CD14-positive monocyte (primary cell): ENCODE measurements at regions not wholly inside any gene's neighbourhood (a gene's known extent, or its start where the extent isn't known, plus 50 kb on each side); places are given as distances from the start of the nearest gene placed in this dataset.

ENCODE experiments used
- DNase-seq, 3 donors: peaks; one replicate each; pipeline ENCODE4 v3.0.0-alpha.2; 2011 to 2022
- H2AFZ ChIP-seq: 2 replicates; pipeline ENCODE4 v1.6.0; 2012; ENCODE audit warnings: mild to moderate bottlenecking, low read depth, low read length, inconsistent platforms; ENCODE audit not compliant: insufficient read depth, poor library complexity, severe bottlenecking
- H3K27ac ChIP-seq, 2 donors: 1 replicate in 1 of 2; 2 replicates in 1 of 2; pipeline ENCODE4 v1.5.1; 2012 to 2013; ENCODE audit warnings: low read length in 2 of 2, control low read depth in 1 of 2, inconsistent platforms in 1 of 2, low read depth in 1 of 2, mild to moderate bottlenecking in 1 of 2
- H3K27me3 ChIP-seq, 2 donors: one replicate each; pipeline versions ENCODE4 v1.6.0 to v1.6.1; 2011 to 2013; ENCODE audit warnings: low read length in 2 of 2; ENCODE audit not compliant: control insufficient read depth in 2 of 2, insufficient read depth in 2 of 2
- H3K36me3 ChIP-seq, 2 donors: replicated peaks in 1 of 2; 1 replicate in 1 of 2; 2 replicates in 1 of 2; pipeline versions ENCODE4 v1.5.1 to v1.6.1; 2012 to 2013; ENCODE audit warnings: low read length in 2 of 2, control low read depth in 1 of 2, inconsistent platforms in 1 of 2, mild to moderate bottlenecking in 1 of 2; ENCODE audit not compliant: insufficient read depth in 2 of 2, control insufficient read depth in 1 of 2
- H3K4me1 ChIP-seq, 2 donors: 1 replicate in 1 of 2; 2 replicates in 1 of 2; pipeline versions ENCODE4 v1.5.1 to v1.6.1; 2012 to 2013; ENCODE audit warnings: low read length in 2 of 2, control low read depth in 1 of 2, inconsistent platforms in 1 of 2, mild to moderate bottlenecking in 1 of 2, moderate library complexity in 1 of 2; ENCODE audit not compliant: insufficient read depth in 2 of 2, control insufficient read depth in 1 of 2
- H3K4me2 ChIP-seq: replicated peaks from 2 replicates; pipeline ENCODE3; 2012; ENCODE audit warnings: low read length, moderate library complexity, mild to moderate bottlenecking; ENCODE audit not compliant: poor library complexity, severe bottlenecking; ENCODE audit errors: extremely low read depth
- H3K4me3 ChIP-seq, 3 experiments: fragments of 200-600 bp in 1 of 3; sonication (generic) in 1 of 3; replicated peaks in 1 of 3; 1 replicate in 2 of 3; 2 replicates in 1 of 3; pipeline ENCODE4 v1.5.1; 2011 to 2013; ENCODE audit warnings: low read length in 3 of 3, mild to moderate bottlenecking in 3 of 3, control low read depth in 2 of 3, low read depth in 2 of 3, inconsistent platforms in 1 of 3, moderate library complexity in 1 of 3
- H3K79me2 ChIP-seq: 2 replicates; pipeline ENCODE4 v1.6.0; 2012; ENCODE audit warnings: mild to moderate bottlenecking, control low read depth, inconsistent platforms, low read length, moderate library complexity; ENCODE audit not compliant: insufficient read depth
- H3K9ac ChIP-seq: 2 replicates; pipeline ENCODE4 v1.6.0; 2017; ENCODE audit warnings: low read length, mild to moderate bottlenecking; ENCODE audit not compliant: insufficient read depth, poor library complexity, severe bottlenecking
- H3K9me3 ChIP-seq, 2 donors: replicated peaks in 1 of 2; 1 replicate in 1 of 2; 2 replicates in 1 of 2; pipeline versions ENCODE4 v1.5.1 to v1.6.1; 2012 to 2013; ENCODE audit warnings: low read length in 2 of 2, control low read depth in 1 of 2; ENCODE audit not compliant: control insufficient read depth in 1 of 2, insufficient read depth in 1 of 2
- H4K20me1 ChIP-seq: 2 replicates; pipeline ENCODE4 v1.6.0; 2012; ENCODE audit warnings: mild to moderate bottlenecking, low read length, control low read depth, moderate library complexity; ENCODE audit not compliant: insufficient read depth
- H3K27ac Mint-ChIP-seq, 7 donors: one replicate each; pipeline ENCODE4 v1.8.0; 2020; ENCODE audit warnings: mild to moderate bottlenecking in 7 of 7, mixed read lengths in 7 of 7, moderate library complexity in 6 of 7, inconsistent platforms in 2 of 7
- H3K27me3 Mint-ChIP-seq, 3 donors: one replicate each; pipeline ENCODE4 v1.8.0; 2021 to 2022; ENCODE audit warnings: low read depth in 3 of 3, mild to moderate bottlenecking in 3 of 3, mixed read lengths in 3 of 3, moderate library complexity in 3 of 3, inconsistent platforms in 1 of 3
- H3K36me3 Mint-ChIP-seq, 2 donors: one replicate each; pipeline ENCODE4 v1.8.0; 2020; ENCODE audit warnings: mixed read lengths in 2 of 2, inconsistent platforms in 1 of 2, mild to moderate bottlenecking in 1 of 2
- H3K4me1 Mint-ChIP-seq: one replicate; pipeline ENCODE4 v1.8.0; 2020; ENCODE audit warnings: mild to moderate bottlenecking, mixed read lengths
- H3K4me3 Mint-ChIP-seq, 2 donors: one replicate each; pipeline ENCODE4 v1.8.0; 2020; ENCODE audit warnings: mild to moderate bottlenecking in 2 of 2, mixed read lengths in 2 of 2, moderate library complexity in 1 of 2
- H3K9me3 Mint-ChIP-seq, 7 donors: one replicate each; pipeline ENCODE4 v1.8.0; 2020 to 2022; ENCODE audit warnings: mixed read lengths in 7 of 7, mild to moderate bottlenecking in 6 of 7, moderate library complexity in 6 of 7, inconsistent platforms in 2 of 7
- CTCF ChIP-seq: fragments of 200-600 bp; IDR thresholded peaks from one replicate; pipeline ENCODE4 v1.8.0; 2022; ENCODE audit warnings: antibody characterized with exemption, mild to moderate bottlenecking
- WGBS: methylation state at CpG from one replicate; pipeline ENCODE4 v1.1.5; 2013; ENCODE audit warnings: missing lambda C conversion rate; ENCODE audit not compliant: insufficient coverage; 5-methylcytosine and 5-hydroxymethylcytosine counted together
- intact Hi-C, 2 donors: fragments of 100-400 bp; cut with micrococcal nuclease; formaldehyde crosslinking; loops; one replicate each; pipeline versions ENCODE4 v1.15.0 to v1.15.1; 2023

DNA sequence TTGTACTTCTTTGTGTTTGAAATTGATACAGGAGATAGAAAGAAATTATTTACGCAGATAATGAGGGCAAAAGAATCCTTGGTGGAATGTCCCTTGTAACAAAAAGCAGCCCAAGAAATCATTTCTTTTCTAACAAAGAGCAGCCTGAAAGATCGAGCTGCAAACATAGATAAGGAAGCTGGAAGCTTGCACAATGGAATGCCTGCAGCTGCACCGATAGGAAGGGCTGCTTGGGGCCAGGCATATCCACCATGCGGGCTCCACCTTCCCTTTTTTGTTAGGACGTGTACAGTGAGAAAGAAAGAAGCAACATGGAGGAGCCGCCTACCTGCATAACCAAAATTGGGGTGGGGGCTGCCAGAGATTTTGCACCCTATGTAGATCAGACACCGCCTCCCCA lies 568.7 kb downstream of the METTL4 start:
- no peak overlapping the region for H3K27ac ChIP-seq
- H3K4me1 Mint-ChIP-seq: peaks cover 6% of the 10 kb centered on the region
- WGBS: 0% methylated on average over 2 of the region's 7 CpGs
- H4K20me1 ChIP-seq: no peaks in the 10 kb centered on the region
- no peak overlapping the region for H3K4me3 ChIP-seq
- no peak for DNase-seq
- no peaks in the 10 kb centered on the region for H3K9me3 ChIP-seq
- no peak overlapping the region for H3K27ac Mint-ChIP-seq
- H3K4me3 Mint-ChIP-seq: no peak overlapping the region
- H3K4me2 ChIP-seq: no peak overlapping the region
- peaks cover 0 to 3% (median 2%) of the 10 kb centered on the region in 3 donors for H3K27me3 Mint-ChIP-seq
- H3K36me3 ChIP-seq: no peaks in the 10 kb centered on the region
- intact Hi-C loops: no loop called here
- H3K9ac ChIP-seq: no peak overlapping the region
- no peak for TF ChIP-seq CTCF
- H3K79me2 ChIP-seq: no peaks in the 10 kb centered on the region
- H3K36me3 Mint-ChIP-seq: no peaks in the 10 kb centered on the region
- H2AFZ ChIP-seq: no peak overlapping the region
- no peaks in the 10 kb centered on the region for H3K27me3 ChIP-seq
- H3K9me3 Mint-ChIP-seq: no peaks in the 10 kb centered on the region
- no peaks in the 10 kb centered on the region for H3K4me1 ChIP-seq

- no peaks in the 10 kb centered on the region for H4K20me1 ChIP-seq
- H3K27ac ChIP-seq: no peak overlapping the region
- H3K4me3 ChIP-seq: no peak overlapping the region
- H3K9me3 Mint-ChIP-seq: no peaks in the 10 kb centered on the region
- intact Hi-C loops: no loop called here
- H3K4me1 Mint-ChIP-seq: no peaks in the 10 kb centered on the region
- H3K27me3 ChIP-seq: no peaks in the 10 kb centered on the region
- H3K27me3 Mint-ChIP-seq: no peaks in the 10 kb centered on the region
- no peaks in the 10 kb centered on the region for H3K79me2 ChIP-seq
- H3K4me1 ChIP-seq: no peaks in the 10 kb centered on the region
- no peak for TF ChIP-seq CTCF
- H3K36me3 ChIP-seq: no peaks in the 10 kb centered on the region
- no peak overlapping the region for H3K9ac ChIP-seq
- DNase-seq: no peak
- H3K4me2 ChIP-seq: no peak overlapping the region
- H3K4me3 Mint-ChIP-seq: no peak overlapping the region
- no peak overlapping the region for H3K27ac Mint-ChIP-seq
- WGBS: no CpG with 5 or more reads among the region's 2 CpGs
- H3K9me3 ChIP-seq: no peaks in the 10 kb centered on the region
- H2AFZ ChIP-seq: no peak overlapping the region
- H3K36me3 Mint-ChIP-seq: no peaks in the 10 kb centered on the region
These were observed 561.2 kb downstream of the METTL4 start for GRCh38 chr18:2009942-2010697.
